GM12874 (cell line): ENCODE measurements at regions not wholly inside any gene's neighbourhood (a gene's known extent, or its start where the extent isn't known, plus 50 kb on each side); places are given as distances from the start of the nearest gene placed in this dataset.

ENCODE experiments used
- TF ChIP-seq, protein P1 (sequence below): IDR thresholded peaks from 2 replicates; pipeline ENCODE4 v1.5.1; 2011; ENCODE audit warnings: low read depth, mild to moderate bottlenecking, control low read depth, low read length, moderate library complexity; ENCODE audit not compliant: insufficient read depth

GRCh38 chr7:52652621-52653020 is 382.8 kb upstream of the POM121L12 start:
- TF ChIP-seq, protein P1, sequence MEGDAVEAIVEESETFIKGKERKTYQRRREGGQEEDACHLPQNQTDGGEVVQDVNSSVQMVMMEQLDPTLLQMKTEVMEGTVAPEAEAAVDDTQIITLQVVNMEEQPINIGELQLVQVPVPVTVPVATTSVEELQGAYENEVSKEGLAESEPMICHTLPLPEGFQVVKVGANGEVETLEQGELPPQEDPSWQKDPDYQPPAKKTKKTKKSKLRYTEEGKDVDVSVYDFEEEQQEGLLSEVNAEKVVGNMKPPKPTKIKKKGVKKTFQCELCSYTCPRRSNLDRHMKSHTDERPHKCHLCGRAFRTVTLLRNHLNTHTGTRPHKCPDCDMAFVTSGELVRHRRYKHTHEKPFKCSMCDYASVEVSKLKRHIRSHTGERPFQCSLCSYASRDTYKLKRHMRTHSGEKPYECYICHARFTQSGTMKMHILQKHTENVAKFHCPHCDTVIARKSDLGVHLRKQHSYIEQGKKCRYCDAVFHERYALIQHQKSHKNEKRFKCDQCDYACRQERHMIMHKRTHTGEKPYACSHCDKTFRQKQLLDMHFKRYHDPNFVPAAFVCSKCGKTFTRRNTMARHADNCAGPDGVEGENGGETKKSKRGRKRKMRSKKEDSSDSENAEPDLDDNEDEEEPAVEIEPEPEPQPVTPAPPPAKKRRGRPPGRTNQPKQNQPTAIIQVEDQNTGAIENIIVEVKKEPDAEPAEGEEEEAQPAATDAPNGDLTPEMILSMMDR = no peak

DNA sequence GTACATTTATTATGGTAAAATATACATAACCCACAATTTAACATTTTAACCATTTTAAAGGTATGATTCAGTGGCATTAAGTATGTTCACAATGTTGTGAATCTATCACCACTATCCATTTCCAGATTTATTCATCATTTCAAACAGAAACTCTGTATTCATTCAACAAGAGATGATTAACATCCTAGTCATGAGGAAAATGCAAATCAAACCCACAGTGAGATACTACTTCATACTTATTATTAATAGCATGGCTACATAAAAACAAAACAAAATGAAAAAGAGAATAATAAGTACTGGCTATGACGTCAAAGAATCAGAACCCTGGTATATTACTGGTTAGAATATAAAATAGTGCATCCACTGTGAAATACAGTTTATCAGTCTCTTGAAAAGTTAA is 386.6 kb upstream of the POM121L12 start:
- TF ChIP-seq, protein P1 = no peak

- TF ChIP-seq, protein P1 = no peak
Measured at GRCh38 chr7:52647046-52647445, 388.4 kb upstream of the POM121L12 start.

GRCh38 chr7:52639981-52640380 is 395.5 kb upstream of the POM121L12 start:
- TF ChIP-seq, protein P1 = no peak

DNA sequence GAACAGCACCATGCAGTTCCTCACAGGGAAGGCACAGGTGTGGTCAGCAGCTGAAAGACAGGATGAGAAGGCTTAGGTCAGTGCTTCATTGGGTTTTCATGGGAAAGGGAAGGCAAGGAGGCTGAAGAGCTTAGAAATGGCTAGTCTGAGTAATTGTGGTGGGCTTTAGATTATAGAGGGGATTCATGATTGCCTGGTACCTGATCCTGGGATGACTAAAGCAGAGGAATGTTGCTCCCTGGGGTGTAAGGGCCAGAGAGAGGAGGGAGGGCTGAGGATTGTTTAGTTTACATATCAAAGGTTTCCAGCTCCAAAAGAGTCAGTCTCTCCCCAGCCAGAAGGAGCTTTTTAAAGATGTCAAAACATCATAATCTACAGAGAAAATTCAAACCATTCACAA is 396.3 kb upstream of the POM121L12 start:
- TF ChIP-seq, protein P1 = no peak

GRCh38 chr7:52635021-52635420 is 400.4 kb upstream of the POM121L12 start:
- TF ChIP-seq, protein P1 = no peak

GRCh38 chr7:52620849-52621248 is 414.6 kb upstream of the POM121L12 start:
- TF ChIP-seq, protein P1 = no peak

DNA sequence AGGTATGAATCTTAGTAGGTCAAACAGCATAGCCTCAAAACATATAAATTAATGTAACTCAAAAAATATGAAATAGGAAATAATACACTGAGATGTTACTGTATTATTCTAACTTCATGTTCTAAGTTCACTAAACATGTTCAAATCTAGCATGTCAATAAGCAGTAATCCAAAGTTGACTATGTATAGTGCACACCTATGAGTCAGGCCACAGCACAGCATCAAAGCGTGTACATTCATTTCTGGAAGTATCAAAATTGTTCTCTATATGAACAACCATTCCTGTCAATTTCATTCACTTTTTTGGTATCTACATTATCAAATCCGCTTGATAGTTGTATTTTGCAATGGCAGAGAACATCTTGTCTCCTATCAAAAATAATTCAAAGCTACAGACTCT is 418.9 kb upstream of the POM121L12 start:
- TF ChIP-seq, protein P1 = no peak
